Tibial artery (tissue), 4 donors: ENCODE measurements at regions not wholly inside any gene's neighbourhood (a gene's known extent, or its start where the extent isn't known, plus 50 kb on each side); places are given as distances from the start of the nearest gene placed in this dataset.

Experiments used
- DNase-seq, 2 donors: peaks; one replicate each; pipeline ENCODE4 v3.0.0-alpha.2; 2019
- H3K27ac ChIP-seq, 2 donors: fragments of 200-600 bp; sonication (generic) in 1 of 2; 1 replicate in 1 of 2; 2 replicates in 1 of 2; pipeline ENCODE4 v1.5.1; 2018 to 2019; ENCODE audit warnings: mild to moderate bottlenecking in 1 of 2
- H3K27me3 ChIP-seq, 2 donors: fragments of 200-600 bp; sonication (generic) in 1 of 2; one replicate each; pipeline versions ENCODE4 v1.5.1 to v1.6.0; 2016 to 2019
- H3K36me3 ChIP-seq, 3 donors: fragments of 200-600 bp; sonication (generic) in 2 of 3; one replicate each; pipeline ENCODE4 v1.5.1; 2016 to 2019; ENCODE audit warnings: mild to moderate bottlenecking in 2 of 3
- H3K4me1 ChIP-seq, 4 donors: fragments of 200-600 bp; sonication (generic) in 2 of 4; 1 replicate in 3 of 4; 2 replicates in 1 of 4; pipeline ENCODE4 v1.5.1; 2016 to 2019
- H3K4me3 ChIP-seq, 2 donors: fragments of 200-600 bp; sonication (generic) in 1 of 2; 1 replicate in 1 of 2; 2 replicates in 1 of 2; pipeline ENCODE4 v1.5.1; 2018 to 2019; ENCODE audit warnings: mild to moderate bottlenecking in 2 of 2
- H3K9me3 ChIP-seq, 3 donors: fragments of 200-600 bp; sonication (generic) in 1 of 3; one replicate each; pipeline ENCODE4 v1.5.1; 2016 to 2019
- intact Hi-C: fragments of 100-400 bp; cut with DNase I; formaldehyde crosslinking; loops from one replicate; pipeline ENCODE4 v1.15.0; 2023; ENCODE audit warnings: low total_unique reads
- TF ChIP-seq, protein P1 (sequence below), 2 experiments: fragments of 200-600 bp in 1 of 2; fragments of 450-650 bp in 1 of 2; IDR thresholded peaks; one replicate each; pipeline ENCODE4 v1.5.1; 2017 to 2019; ENCODE audit warnings: antibody characterized with exemption in 2 of 2, mild to moderate bottlenecking in 1 of 2, moderate library complexity in 1 of 2

DNA sequence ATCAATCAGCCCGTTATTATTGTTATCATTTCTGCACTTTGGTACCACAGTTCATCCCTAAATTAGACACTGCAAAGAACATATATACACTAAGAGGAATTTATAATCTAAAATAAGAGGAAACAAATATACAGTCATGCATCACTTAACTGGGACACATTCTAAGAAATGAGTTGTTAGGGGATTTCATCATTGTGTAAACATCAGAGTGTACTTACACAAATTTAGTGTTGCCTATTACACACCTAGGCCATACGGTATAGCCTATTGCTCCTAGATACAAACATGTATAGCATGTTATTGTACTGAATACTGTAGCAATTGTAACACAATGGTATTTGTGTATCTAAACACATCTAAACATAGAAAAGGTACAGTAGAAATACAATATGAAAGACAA lies 190.5 kb downstream of the BMP4 start:
- no peak for DNase-seq
- Histone ChIP-seq H3K4me1 (no peaks in the 10 kb centered on the region), H3K9me3 (peaks cover 0 to 9% (median 0%) of the 10 kb centered on the region in 3 donors), H3K4me3 (no peak overlapping the region), H3K36me3 (no peaks in the 10 kb centered on the region), H3K27ac (no peak overlapping the region), H3K27me3 (no peaks in the 10 kb centered on the region)
- intact Hi-C loops: no loop called here
- TF ChIP-seq, protein P1, sequence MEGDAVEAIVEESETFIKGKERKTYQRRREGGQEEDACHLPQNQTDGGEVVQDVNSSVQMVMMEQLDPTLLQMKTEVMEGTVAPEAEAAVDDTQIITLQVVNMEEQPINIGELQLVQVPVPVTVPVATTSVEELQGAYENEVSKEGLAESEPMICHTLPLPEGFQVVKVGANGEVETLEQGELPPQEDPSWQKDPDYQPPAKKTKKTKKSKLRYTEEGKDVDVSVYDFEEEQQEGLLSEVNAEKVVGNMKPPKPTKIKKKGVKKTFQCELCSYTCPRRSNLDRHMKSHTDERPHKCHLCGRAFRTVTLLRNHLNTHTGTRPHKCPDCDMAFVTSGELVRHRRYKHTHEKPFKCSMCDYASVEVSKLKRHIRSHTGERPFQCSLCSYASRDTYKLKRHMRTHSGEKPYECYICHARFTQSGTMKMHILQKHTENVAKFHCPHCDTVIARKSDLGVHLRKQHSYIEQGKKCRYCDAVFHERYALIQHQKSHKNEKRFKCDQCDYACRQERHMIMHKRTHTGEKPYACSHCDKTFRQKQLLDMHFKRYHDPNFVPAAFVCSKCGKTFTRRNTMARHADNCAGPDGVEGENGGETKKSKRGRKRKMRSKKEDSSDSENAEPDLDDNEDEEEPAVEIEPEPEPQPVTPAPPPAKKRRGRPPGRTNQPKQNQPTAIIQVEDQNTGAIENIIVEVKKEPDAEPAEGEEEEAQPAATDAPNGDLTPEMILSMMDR (IDR thresholded peaks at IDR 0.05): no peak

DNA sequence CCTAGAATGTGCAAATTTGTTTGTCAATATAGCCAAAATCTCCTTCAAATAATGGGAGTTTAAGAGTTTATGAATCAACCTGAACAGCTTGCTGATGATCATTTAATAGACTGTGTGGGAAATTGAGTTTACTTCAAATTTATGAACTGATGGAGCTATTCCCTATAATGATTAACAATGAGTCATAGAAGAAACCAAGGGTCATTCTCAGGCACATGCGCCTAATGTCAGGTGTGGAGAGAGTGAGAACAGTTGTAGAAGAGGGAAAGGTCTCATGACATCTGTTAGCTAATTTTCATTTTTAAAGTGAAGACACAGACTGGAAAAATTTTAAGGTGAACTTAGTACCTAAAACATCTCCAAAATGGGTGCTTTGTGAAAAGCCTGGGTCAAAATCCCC lies 191.8 kb downstream of the BMP4 start:
- H3K4me3 ChIP-seq: no peak overlapping the region
- no peak overlapping the region for H3K27ac ChIP-seq
- DNase-seq: no peak
- H3K9me3 ChIP-seq: peaks cover 0 to 9% (median 0%) of the 10 kb centered on the region in 3 donors
- intact Hi-C loops: no loop called here
- no peaks in the 10 kb centered on the region for H3K36me3 ChIP-seq
- H3K27me3 ChIP-seq: no peaks in the 10 kb centered on the region
- TF ChIP-seq, protein P1 (IDR thresholded peaks at IDR 0.05): no peak
- no peaks in the 10 kb centered on the region for H3K4me1 ChIP-seq

DNA sequence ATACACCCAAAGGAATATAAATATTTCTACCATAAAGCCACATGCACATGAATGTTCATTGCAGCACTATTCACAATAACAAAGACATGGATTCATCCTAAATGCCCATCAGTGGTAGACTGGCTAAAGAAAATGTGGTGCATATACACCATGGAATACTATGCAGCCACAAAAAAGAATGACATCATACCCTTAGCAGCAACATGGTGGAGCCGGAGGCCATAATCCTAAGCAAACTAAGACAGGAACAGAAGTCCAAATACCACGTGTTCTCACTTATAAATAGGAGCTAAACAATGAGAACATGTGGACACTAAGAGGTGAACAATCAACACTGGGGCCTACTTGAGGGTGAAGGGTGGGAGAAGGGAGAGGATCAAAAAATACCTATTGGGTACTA lies 198.5 kb downstream of the BMP4 start:
- Histone ChIP-seq H3K4me1 (no peaks in the 10 kb centered on the region), H3K27ac (no peak overlapping the region), H3K27me3 (no peaks in the 10 kb centered on the region), H3K4me3 (no peak overlapping the region), H3K36me3 (no peaks in the 10 kb centered on the region), H3K9me3 (peaks cover 0 to 9% (median 0%) of the 10 kb centered on the region in 3 donors)
- TF ChIP-seq, protein P1 (IDR thresholded peaks at IDR 0.05): no peak
- no peak for DNase-seq
- intact Hi-C loops: no loop called here

DNA sequence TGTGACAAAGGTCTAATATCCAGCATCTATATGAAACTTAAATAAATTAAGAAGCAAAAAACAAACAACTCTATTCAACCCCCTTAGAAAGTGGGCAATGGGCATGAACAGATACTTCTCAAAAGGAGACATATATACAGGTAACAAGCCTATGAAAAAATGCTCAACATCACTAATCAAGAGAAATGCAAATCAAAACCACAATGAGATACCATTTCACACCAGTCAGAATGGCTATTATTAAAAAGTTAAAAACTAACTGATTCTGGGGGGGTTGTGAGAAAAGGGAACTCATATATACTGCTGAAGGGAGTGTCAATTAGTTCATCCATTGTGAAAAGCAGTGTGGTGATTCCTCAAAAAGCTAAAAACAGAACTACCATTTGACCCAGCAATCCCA lies 198.9 kb downstream of the BMP4 start:
- DNase-seq: no peak
- TF ChIP-seq, protein P1 (IDR thresholded peaks at IDR 0.05): no peak
- Histone ChIP-seq H3K4me3 (no peak overlapping the region), H3K9me3 (peaks cover 0 to 9% (median 0%) of the 10 kb centered on the region in 3 donors), H3K27me3 (no peaks in the 10 kb centered on the region), H3K4me1 (no peaks in the 10 kb centered on the region), H3K36me3 (no peaks in the 10 kb centered on the region), H3K27ac (no peak overlapping the region)
- intact Hi-C loops: no loop called here

DNA sequence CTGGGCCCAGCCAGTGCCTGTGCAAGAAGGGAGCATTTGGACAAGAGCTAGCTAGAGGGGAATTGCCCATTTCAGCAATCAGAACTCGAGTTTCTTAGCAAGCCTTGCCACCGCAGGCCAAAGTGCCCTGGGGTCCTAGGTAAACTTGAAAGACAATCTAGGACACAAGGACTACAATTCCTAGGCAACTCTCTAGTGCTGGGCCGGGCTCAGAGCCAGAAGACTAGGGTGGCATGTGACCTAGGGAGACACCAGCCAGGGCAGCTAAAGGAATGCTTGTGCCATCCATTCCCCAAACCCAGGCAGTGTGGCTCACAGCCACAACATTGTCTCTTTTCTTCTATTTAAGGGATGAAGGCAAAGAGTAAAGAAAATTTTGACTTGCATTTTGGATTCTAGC lies 205.0 kb downstream of the BMP4 start:
- TF ChIP-seq, protein P1 (IDR thresholded peaks at IDR 0.05): no peak
- Histone ChIP-seq H3K4me1 (no peaks in the 10 kb centered on the region), H3K27ac (no peak overlapping the region), H3K36me3 (no peaks in the 10 kb centered on the region), H3K4me3 (no peak overlapping the region), H3K9me3 (no peaks in the 10 kb centered on the region), H3K27me3 (no peaks in the 10 kb centered on the region)
- intact Hi-C loops: no loop called here
- no peak for DNase-seq

DNA sequence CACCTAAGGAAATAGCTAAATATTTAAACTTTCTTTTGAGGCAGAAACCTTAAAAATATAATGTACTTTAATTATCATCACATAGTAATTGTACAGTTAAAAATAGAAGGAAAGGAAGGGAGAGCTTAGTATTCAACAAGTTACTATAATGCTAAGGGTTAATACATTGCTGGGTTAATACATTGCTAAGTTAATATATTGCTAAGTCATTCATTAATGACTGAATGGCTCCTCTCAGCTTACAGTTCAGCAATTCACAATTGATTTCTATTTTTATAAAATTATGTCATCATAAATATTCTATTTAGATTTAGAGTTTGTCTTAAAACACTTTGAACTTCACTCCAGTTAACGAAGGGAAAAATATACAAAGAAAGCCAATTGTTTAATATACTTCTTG lies 207.9 kb downstream of the BMP4 start:
- Histone ChIP-seq H3K4me3 (no peak overlapping the region), H3K9me3 (no peaks in the 10 kb centered on the region), H3K4me1 (no peaks in the 10 kb centered on the region), H3K27me3 (no peaks in the 10 kb centered on the region), H3K36me3 (no peaks in the 10 kb centered on the region), H3K27ac (no peak overlapping the region)
- TF ChIP-seq, protein P1 (IDR thresholded peaks at IDR 0.05): no peak
- intact Hi-C loops: no loop called here
- DNase-seq: no peak
